Spleen (tissue), 7 donors: ENCODE measurements at regions not wholly inside any gene's neighbourhood (a gene's known extent, or its start where the extent isn't known, plus 50 kb on each side); places are given as distances from the start of the nearest gene placed in this dataset.

Experiments
- POLR2A ChIP-seq, 3 donors: fragments of 450-650 bp; IDR thresholded peaks; one replicate each; pipeline ENCODE4 v1.5.1; 2017; ENCODE audit warnings: antibody characterized with exemption in 3 of 3, mild to moderate bottlenecking in 1 of 3
- POLR2AphosphoS5 ChIP-seq, 3 donors: sonication (generic); formaldehyde crosslinking; IDR thresholded peaks; one replicate each; pipeline ENCODE4 v1.5.1; 2017; ENCODE audit warnings: antibody characterized with exemption in 3 of 3
- TF ChIP-seq, protein P1 (sequence below), 11 experiments: fragments of 200-600 bp in 7 of 11; fragments of 450-650 bp in 4 of 11; sonication (generic) in 4 of 11; IDR thresholded peaks in 8 of 11; conservative IDR thresholded peaks in 3 of 11; 1 replicate in 7 of 11; 2 replicates in 4 of 11; pipeline versions ENCODE4 v1.4.0 to v1.8.0; 2016 to 2021; ENCODE audit warnings: antibody characterized with exemption in 11 of 11, inconsistent platforms in 4 of 11, mild to moderate bottlenecking in 1 of 11
- donor health status: DM: no; HTN: no; CAD: no; lungs with moderate emphysema.
- donor health status: DM: no; HTN: no; CAD: no.
- donor health status: DM: no; HTN: no; CAD: no.

DNA sequence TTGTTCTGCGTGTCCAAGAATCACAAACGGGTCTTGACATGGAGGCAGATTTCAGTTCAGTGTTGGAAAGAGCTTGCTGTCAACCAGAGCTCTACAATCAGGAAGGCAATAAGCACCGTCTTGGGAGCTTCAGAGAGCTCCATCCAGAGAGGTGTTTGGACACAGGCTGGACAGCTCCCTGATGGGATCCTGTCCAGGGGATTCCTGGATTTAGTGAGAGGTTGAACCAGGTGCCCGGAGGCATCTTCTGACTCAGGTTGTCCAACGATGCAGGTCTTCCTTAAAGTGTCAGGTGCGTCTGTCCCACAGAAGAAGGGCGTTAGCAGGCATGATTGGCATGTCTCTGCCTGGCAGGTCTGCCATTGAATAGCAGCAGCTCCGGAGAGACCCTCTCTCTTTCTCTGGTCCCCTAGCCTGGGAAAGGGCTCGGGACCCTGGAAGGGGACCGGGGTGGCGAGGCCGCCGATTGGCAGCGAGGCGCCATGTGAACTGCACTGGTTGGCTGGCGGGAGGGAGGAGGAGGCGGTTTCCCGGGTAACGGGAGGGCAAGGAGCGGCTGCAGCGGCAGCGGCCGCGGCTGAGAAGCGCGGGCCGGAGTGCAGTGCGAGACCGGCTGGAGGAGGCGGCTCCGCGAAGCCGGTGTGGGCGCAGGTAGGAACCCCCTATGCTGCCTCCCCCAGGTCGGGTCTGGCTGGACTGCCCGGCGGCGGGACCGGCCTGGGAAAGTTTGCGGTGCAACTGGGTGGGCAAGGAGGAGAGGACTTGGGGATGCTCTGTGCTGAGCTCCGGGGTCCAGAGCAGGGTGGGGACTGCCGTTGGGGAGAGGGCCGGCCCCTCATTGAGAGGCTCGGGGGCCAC, 104.1 kb upstream of the E2F8 start:
- no peak for TF ChIP-seq POLR2AphosphoS5 (IDR thresholded peaks at IDR 0.05)
- TF ChIP-seq, protein P1, sequence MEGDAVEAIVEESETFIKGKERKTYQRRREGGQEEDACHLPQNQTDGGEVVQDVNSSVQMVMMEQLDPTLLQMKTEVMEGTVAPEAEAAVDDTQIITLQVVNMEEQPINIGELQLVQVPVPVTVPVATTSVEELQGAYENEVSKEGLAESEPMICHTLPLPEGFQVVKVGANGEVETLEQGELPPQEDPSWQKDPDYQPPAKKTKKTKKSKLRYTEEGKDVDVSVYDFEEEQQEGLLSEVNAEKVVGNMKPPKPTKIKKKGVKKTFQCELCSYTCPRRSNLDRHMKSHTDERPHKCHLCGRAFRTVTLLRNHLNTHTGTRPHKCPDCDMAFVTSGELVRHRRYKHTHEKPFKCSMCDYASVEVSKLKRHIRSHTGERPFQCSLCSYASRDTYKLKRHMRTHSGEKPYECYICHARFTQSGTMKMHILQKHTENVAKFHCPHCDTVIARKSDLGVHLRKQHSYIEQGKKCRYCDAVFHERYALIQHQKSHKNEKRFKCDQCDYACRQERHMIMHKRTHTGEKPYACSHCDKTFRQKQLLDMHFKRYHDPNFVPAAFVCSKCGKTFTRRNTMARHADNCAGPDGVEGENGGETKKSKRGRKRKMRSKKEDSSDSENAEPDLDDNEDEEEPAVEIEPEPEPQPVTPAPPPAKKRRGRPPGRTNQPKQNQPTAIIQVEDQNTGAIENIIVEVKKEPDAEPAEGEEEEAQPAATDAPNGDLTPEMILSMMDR (IDR thresholded peaks at IDR 0.05 in 8 of 11, conservative IDR thresholded peaks at IDR 0.05 in 3 of 11): no peak
- TF ChIP-seq POLR2A (IDR thresholded peaks at IDR 0.05): no peak
